ENCODE measurements at regions not wholly inside any gene's neighbourhood (a gene's known extent, or its start where the extent isn't known, plus 50 kb on each side); places are given as distances from the start of the nearest gene placed in this dataset.

DNA sequence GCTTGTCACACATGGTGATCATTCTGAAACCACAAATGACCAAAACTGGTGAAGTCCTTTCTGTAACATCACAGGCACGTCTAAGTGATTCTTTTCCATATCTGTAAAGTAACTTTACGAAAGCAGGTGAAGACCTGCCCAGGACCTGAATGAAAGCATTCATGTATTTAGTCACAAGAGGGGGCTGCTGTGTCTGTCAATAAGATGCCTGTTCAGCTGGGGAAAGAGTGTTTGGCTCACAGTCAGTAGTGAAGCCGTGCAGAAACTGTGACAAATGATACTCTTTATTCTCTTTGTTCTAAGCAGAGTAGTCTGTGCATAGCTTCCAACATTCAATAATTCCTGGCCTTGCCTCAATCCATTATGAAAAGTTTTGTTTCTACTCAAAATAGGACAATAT, 373.5 kb upstream of the OR4E1 start:
- DNase-seq (ENCODE audit: low spot score), result peak; percentile 43

DNA sequence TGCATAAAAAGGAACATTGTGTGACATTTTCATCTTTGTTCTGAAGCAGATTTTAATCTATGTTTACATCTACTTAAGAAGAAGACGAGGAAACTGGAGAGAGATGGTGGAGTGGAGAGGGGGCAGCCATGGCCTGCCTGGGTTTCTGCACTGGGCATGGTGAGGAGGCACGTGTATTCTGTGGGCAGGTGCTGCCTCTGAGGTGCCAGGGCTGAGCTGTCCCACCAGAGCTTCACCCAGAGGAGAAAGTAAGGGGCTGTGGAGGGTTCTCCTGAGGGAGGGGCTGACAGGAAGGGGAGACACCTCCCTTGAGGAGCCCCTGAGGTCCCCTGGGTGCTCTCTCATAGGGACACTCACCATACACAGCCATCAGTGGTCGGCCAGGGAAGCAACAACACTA, 372.4 kb upstream of the OR4E1 start:
- no peak for DNase-seq (ENCODE audit: low spot score)

DNA sequence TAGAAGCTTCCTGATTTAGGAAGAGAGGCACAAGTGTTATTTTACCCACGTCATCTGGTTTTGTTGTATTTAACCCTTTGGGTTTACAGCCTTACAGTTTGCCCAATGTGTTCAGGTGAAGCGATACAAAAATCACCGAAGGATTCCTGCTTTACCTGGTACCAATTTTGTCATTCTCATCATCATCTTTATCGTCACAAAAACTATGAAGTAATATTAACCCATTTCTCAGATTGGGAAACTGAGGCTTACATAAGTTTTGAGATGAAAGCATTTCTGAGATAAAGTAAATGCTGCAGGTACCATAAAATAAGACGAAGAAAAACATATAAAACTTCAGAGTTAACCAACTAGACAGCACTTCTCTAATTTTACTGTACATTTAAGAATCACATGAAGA, 370.6 kb upstream of the OR4E1 start:
- no peak for DNase-seq (ENCODE audit: low spot score)

DNA sequence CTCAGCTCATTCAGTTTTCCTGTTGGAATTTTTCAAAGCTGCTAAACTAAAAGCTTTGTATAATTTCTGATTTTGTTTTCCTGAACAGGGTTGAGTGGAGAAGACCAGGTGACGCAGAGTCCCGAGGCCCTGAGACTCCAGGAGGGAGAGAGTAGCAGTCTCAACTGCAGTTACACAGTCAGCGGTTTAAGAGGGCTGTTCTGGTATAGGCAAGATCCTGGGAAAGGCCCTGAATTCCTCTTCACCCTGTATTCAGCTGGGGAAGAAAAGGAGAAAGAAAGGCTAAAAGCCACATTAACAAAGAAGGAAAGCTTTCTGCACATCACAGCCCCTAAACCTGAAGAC, 367.1 kb upstream of the OR4E1 start:
- DNase-seq (ENCODE audit: low spot score), result no peak

DNA sequence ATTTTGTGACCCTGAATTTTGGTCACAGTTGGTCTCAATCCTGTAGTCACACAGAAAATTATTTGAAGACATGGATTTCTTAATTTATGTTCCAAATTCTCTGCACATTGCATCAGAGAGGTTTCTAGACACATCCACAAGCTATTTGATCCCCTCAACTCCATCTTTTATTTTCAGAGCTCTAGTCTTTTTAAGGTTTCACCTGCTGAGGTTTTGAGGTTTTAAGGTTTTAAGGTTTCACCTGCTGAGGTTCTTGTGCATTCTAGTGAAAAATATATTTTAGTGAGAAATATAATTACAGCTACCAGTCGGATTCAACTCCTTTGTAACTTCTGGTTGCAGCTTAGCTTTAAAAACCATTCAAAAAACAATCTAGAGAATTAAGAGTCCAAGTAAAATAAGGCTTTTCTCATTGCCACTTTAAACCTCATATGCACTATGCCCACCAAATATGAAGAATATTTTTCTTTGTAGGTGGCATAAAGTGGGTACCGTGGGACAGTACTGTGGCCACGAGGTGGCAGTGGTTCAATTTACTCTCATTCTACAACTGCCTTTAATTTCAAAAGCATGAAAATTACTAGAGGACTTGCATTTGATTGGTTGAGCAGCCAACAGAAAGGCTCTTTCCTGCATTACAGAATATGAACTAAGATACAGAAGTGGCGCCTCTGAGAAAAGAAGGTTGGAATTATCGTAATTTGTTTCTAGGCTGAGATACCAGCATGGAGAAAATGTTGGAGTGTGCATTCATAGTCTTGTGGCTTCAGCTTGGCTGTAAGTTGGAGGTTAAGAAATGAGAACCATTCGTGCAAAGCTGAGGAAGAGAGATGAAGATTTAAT, 366.5 kb upstream of the OR4E1 start:
- peak; percentile 34 for DNase-seq (ENCODE audit: low spot score)

DNA sequence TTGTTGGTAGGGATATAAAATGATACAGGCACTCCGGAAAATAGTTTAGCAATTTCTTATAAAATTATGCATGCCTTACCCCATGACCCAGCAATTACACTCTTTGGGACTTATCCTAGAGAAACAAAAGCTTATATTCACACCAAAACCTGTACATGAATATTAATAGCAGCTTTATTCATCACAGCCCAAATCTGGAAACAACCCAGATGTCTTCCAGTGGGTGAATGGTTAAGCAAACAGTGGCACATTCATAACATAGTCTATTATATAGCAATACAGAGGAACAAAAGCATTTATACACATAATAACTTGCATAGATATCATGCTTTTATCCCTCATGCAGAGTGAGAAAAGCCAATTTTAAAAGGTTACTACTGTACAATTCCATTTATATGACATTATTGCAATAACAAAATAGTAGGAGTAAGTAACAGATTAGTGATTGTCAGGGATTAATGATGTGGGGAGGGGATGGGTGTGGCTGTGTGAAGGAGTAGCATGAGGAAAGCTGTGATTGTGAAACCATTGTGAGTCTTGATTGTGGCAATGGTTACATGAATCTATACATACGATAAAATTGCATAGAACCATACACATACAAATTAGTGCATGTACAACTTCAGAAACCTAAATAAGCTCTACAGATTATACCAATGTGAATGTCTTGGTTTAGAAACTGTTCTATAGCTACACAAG, 363.1 kb upstream of the OR4E1 start:
- no peak for DNase-seq (ENCODE audit: low spot score)

DNA sequence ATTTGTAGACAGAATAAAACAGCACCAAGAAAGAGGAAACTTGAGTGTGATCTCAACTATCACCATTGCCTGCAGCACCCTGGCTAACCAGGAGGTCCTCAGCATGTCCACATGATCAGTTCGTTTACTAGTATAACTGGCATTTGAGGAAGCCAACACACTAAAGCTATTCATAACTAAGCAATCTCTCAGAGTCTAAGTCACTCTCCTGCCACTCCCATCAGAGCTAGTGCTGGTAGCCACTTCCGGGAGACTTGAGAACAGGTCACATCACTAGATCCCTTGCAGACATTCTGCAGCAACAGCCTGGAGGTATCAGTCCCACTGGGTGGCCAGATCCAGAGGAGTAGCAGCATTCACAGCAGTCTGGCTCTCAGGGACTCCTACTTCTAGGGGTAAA, 352.9 kb upstream of the OR4E1 start:
- DNase-seq (ENCODE audit: low spot score), result peak; percentile 14

DNA sequence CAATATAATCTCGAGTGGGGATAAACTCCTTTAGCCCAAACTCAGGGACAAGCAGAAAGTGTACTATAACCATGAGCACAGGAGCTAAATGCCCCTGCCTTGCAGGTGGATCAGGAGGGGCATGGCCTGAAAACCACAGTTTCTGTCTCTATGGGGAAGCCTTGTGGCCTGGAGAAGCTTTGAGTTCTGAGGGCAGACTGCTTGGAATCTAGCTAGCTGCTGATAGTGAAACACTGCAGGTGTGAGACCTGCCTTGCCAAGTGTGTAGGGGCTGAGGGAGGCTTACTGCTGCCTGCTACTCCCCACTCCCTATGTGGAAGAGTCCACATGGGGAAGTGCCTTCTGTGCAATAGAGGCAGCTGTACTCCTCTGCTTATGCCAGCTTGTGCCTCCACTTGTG, 352.3 kb upstream of the OR4E1 start:
- no peak for DNase-seq (ENCODE audit: low spot score)

DNA sequence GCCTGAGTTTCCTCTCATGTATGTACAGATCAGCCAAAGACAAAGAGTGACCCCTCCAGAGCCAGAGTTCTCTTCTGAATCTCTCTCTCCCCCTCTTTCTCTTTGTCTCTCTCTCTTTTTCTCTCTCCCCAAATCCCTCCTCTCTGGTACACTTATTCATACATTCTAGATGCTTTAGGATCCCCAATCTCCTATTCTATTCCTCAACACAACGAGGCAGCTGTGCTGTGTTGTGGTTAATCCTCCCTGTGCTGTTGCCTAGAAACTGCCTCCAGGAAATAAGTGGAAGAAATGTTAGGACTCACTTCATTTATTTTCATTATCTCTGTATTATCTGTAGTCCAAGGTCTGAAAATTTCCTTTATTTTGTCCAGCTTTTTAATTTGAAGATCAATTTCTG, 350.5 kb upstream of the OR4E1 start:
- DNase-seq (ENCODE audit: low spot score), result no peak

DNA sequence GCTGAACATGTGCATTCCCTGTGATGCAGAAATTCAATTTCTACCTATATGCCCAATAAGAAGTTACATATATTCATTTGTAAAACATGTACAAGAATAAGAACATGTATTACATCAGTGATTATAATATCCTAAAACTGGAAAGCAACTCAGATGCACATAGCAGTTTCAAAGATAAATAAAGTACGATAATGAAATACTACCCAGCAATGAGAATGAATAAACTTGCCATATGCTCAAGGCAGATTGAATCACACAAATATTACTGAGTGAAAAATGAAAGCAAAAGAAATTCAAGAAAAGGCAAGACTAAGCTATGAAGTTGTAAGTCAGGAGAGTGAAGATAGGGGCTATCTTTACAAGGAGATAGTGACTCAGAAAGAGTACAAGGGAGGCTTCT, 345.3 kb upstream of the OR4E1 start:
- no peak for DNase-seq (ENCODE audit: low spot score)

DNA sequence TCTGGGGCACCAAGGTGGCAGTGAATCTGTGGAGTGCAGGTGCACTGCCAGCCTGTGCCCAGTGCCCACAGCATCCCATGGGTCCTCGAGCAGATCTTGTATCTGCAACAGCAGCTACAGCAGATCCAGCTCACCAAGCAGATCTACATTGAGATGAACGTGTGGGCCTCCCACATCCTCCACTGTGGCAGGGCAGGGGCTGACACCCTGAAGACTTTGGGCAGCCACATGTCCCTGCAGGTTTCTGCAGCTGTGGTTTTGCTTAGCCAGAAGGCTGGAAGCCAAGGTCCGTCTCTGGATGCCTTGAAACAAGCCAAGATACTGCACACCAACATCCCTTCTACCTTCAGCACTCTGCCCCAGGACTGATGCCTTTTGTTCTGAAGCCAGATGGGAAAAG, 338.8 kb upstream of the OR4E1 start:
- DNase-seq (ENCODE audit: low spot score), result no peak

DNA sequence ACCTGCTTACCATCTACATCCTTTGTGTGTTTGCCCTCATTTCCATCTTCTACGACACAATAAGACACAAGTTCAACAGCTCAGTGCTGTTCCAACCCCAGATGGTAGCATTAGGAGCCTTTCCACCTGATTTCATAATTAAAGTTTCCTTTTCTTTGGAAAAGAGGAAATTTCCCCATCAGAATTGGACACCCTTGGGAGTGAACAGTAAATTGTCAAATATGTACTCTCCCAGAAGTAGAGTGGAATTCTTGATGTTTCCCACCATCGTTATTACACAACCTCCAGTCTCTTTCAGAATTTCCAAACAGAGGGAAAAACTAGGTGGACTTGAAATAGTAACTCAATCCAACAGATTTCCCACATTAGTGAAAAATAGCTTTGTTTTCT, 337.6 kb upstream of the OR4E1 start:
- DNase-seq (ENCODE audit: low spot score), result no peak

DNA sequence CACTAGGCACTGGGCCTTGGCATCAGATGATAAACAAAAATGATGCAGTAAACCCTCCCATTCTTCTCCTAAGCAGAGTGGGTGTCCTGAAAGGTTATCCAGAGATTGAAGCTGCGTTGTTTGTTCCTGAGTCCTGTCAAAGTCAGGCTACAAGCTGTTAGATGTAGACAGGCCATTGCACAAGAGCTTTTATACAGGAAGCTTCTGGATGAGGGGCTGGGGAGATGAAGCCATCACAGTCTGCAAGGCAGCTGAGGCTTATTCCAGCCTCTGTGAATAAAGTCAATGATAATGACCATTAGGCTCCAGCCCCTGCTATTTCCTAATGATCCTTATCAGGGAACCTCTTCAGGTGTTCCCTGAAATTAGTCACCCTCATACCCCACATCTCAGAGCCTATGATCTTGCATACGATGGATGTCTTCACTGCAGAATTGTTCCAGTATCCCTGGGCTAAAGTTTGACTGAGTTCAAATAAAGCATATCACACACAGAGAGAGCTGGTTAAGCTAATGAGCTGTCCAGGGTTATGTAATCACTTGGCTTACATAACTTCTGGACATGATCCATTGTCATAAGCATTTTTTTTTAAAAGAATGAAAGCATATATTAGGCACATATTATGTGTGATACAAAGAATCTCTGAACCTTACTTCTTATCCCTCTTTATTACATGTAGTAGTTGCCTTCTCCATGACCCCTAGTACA, 337.1 kb upstream of the OR4E1 start:
- no peak for DNase-seq (ENCODE audit: low spot score)

DNA sequence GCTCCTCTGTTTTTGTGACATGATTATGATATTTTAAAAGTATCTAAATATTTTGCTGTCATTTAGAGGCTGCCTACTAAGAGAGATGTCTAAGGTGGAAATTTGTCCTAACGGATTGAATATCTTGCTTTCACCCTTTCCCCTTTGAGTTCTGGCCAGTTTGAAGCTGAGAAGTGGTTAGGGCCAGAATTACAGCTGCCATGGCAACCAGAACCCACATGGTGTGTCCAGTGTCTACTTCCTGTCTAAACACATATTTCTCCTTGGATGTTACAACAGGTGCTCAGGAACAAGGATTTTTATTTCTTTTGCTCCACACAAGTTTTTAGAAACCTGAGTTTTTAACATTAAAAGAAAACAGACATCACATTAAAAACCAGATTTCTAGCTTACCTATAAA, 335.1 kb upstream of the OR4E1 start:
- no peak for DNase-seq (ENCODE audit: low spot score)

DNA sequence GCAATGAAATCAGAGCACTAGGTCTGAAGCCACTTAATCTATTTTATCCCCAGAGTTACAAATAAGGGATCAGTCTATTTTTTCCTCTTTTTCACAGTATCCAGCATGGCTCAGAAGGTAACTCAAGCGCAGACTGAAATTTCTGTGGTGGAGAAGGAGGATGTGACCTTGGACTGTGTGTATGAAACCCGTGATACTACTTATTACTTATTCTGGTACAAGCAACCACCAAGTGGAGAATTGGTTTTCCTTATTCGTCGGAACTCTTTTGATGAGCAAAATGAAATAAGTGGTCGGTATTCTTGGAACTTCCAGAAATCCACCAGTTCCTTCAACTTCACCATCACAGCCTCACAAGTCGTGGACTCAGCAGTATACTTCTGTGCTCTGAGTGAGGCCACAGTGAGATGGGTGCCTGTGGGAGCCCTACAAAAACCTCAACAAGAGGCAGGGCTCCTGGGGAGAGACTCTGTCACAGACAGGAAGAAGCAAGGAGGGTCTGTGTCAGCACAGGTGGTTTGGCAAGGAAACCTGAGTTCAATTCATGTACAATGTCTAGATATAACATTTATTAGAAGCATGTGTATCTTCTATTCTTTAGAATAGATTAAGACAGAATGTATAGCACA, 334.3 kb upstream of the OR4E1 start:
- DNase-seq (ENCODE audit: low spot score), result no peak

DNA sequence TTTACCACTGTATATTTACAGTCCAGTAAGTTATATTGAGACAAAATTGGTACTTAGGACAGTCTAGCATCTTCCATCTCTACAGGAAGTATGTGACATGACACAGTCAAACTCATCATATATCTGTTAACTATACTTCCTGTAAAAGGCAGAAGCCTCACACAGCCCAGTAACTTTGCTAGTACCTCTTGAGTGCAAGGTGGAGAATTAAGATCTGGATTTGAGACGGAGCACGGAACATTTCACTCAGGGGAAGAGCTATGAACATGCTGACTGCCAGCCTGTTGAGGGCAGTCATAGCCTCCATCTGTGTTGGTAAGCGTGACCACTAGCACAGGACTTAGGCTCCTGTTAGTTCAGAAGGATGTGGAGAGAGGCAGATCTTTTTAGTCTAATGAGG, 333.7 kb upstream of the OR4E1 start:
- no peak for DNase-seq (ENCODE audit: low spot score)

DNA sequence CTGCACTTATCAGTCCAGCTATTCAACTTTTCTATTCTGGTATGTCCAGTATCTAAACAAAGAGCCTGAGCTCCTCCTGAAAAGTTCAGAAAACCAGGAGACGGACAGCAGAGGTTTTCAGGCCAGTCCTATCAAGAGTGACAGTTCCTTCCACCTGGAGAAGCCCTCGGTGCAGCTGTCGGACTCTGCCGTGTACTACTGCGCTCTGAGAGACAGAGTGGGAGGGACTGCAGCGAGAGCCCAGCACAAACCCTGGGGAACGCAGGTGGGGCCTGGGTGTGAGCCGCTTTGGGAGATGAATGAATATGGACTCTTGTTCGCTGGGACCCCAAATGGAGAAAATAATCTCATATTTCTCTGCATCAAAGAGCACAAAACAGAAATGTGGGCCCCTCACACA, 329.8 kb upstream of the OR4E1 start:
- no peak for DNase-seq (ENCODE audit: low spot score)

DNA sequence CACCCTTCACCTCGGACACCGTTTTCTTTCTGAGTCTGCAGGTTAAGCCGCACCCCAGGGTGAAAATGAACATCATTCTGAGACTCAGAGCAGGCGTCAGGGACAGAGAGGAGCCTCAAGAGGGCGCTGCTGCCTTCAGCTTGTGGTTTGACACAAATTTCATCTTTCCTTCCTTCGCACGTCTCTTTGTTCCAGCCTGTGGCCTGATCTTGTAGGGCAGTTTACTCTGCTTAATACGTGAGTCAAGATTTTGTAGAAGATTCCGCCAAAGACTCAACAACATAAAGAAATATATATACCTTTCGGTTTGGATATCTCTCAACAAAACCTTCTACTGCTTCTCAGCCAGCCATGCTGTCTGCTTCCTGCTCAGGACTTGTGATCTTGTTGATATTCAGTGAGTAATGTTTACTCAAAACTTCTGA, 329.3 kb upstream of the OR4E1 start:
- DNase-seq (ENCODE audit: low spot score), result peak; percentile 63

DNA sequence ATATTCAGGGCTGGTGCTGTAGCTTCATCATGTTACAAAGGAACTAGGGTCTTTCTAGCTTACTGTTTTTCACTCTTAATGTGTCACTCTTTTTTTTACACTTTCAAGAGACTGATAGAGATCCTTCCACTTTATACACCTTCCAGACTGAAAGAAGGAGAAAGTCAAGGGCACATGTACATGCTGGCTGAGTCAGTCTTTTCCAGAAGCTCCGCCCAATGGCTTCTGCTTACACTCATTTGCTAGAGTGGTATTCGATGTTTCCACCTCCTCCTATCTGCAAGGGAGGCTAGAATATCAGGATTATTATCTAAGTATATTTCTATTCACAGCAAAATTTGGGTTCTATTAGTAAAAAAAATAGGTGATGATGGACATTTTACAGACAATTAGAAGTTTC, 325.8 kb upstream of the OR4E1 start:
- no peak for DNase-seq (ENCODE audit: low spot score)

DNA sequence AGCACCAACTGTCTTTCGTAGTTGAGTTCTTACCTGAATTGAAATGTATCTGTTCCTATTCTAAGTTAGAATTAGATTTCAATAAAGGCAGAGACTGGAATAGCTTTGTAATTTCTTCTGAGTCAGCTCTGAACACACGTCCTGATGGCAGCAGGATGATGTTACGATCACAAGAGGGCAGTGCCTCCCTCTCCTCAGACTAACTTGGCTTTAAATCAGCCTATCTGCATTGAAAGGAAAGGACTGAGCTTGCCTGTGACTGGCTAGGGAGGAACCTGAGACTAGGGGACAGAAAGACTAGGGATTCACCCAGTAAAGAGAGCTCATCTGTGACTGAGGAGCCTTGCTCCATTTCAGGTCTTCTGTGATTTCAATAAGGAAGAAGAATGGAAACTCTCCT, 323.7 kb upstream of the OR4E1 start:
- peak; percentile 65 for DNase-seq (ENCODE audit: low spot score)

DNA sequence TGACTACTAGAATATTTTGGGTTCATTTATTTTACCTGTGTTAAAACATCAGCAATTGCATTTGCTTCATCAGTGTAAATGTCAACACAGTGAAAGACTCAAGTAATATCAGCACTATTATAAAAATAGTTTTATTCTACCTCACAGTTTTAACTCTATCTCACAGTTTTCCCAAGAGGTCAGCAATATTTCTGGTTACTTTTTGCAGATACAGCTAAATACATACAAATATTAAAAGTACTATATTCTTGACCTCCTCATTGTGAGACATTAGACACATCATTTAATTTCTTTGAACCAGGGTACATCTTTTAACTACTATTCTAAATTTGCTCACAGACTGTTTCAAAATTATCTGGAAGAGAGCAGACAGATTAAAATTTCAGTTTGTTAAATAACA, 321.7 kb upstream of the OR4E1 start:
- no peak for DNase-seq (ENCODE audit: low spot score)

DNA sequence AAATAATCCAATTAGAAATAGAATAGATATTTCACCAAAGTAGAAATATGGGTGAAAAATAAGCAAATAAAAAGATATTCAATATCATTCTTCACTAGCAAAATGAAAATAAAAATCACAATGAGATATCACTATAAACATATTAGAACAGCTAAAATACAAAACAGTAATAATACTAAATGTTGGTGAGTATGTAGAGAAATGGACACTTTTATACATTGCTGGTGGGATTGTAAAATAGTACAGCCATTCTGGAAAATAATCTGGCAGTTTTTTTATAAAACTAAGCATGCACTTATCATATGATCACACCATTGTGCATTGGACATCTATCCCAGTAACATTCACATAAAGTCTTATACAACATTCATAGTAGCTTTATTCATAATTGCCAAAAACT, 320.2 kb upstream of the OR4E1 start:
- no peak for DNase-seq (ENCODE audit: low spot score)

DNA sequence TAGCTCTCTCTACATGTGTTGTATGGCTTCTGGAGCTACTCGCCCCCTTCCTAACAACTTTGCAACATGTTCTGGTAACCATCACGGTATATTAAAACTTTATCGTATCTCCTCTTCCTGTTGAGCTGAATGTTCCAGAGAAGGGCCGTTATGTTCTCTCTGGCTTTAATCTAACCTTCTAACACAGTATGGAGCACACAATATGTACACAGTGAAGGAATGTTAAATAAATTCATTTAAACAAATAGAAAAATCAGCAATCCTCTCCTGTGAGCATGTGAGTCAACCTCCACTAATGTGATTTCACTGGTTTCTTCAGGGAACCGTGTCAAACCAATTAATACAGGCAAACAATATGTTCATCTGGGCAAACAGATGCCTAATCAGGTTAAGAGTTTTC, 319.5 kb upstream of the OR4E1 start:
- DNase-seq (ENCODE audit: low spot score), result no peak
